Fibroblast of the aortic adventitia (primary cell): ENCODE measurements at regions not wholly inside any gene's neighbourhood (a gene's known extent, or its start where the extent isn't known, plus 50 kb on each side); places are given as distances from the start of the nearest gene placed in this dataset.

Experiments used
- DNase-seq: peaks from one replicate; pipeline ENCODE4 v3.0.0-alpha.2; 2010; ENCODE audit warnings: low read depth
- H3K4me3 ChIP-seq: 2 replicates; pipeline ENCODE4 v1.5.1; 2011; ENCODE audit warnings: low read depth, mild to moderate bottlenecking, control low read depth, low read length, moderate library complexity
- CTCF ChIP-seq: IDR thresholded peaks from 2 replicates; pipeline ENCODE4 v1.5.1; 2011; ENCODE audit warnings: mild to moderate bottlenecking, low read length, control low read depth, inconsistent platforms; ENCODE audit not compliant: insufficient read depth

- DNase-seq: no peak
- TF ChIP-seq CTCF: no peak
- H3K4me3 ChIP-seq: no peak overlapping the region
Measured at GRCh38 chr3:155015776-155016436, 64.2 kb upstream of the MME start.

GRCh38 chr3:155014953-155015352 lies 65.2 kb upstream of the MME start:
- TF ChIP-seq CTCF: no peak
- DNase-seq: no peak
- no peak overlapping the region for H3K4me3 ChIP-seq

GRCh38 chr3:155013427-155013826 lies 66.7 kb upstream of the MME start:
- no peak overlapping the region for H3K4me3 ChIP-seq
- DNase-seq: no peak
- TF ChIP-seq CTCF: no peak

- H3K4me3 ChIP-seq: no peak overlapping the region
- no peak for TF ChIP-seq CTCF
- no peak for DNase-seq
Measured at GRCh38 chr3:155012584-155012983, 67.5 kb upstream of the MME start.

GRCh38 chr3:155010416-155010815 lies 69.7 kb upstream of the MME start:
- H3K4me3 ChIP-seq: no peak overlapping the region
- no peak for TF ChIP-seq CTCF

GRCh38 chr3:155009217-155009616 lies 70.9 kb upstream of the MME start:
- DNase-seq: no peak
- no peak for TF ChIP-seq CTCF
- no peak overlapping the region for H3K4me3 ChIP-seq

More at GRCh38 chr3:155010416-155010815, 69.7 kb upstream of the MME start:
- DNase-seq: no peak

- TF ChIP-seq CTCF: no peak
- no peak for DNase-seq
- no peak overlapping the region for H3K4me3 ChIP-seq
Measured at GRCh38 chr3:155007729-155008128, 72.4 kb upstream of the MME start.
